T-helper 1 cell treated with Interleukin-12 subunit alpha and Interleukin-12 subunit beta and Interleukin-4 antibody, amounts not matched to agents 30 ng/mL and 1 ng/mL, for 36 hours (primary cell): ENCODE measurements at regions not wholly inside any gene's neighbourhood (a gene's known extent, or its start where the extent isn't known, plus 50 kb on each side); places are given as distances from the start of the nearest gene placed in this dataset.
"Not testable (repeated sequence)": the region's sequence is repeated elsewhere in the genome, so short reads cannot be mapped to it uniquely, and the experiment has no call there.

Experiments
- intact Hi-C: fragments of 100-400 bp; cut with micrococcal nuclease; formaldehyde crosslinking; loops from one replicate; pipeline ENCODE4 v1.15.1; 2024

DNA sequence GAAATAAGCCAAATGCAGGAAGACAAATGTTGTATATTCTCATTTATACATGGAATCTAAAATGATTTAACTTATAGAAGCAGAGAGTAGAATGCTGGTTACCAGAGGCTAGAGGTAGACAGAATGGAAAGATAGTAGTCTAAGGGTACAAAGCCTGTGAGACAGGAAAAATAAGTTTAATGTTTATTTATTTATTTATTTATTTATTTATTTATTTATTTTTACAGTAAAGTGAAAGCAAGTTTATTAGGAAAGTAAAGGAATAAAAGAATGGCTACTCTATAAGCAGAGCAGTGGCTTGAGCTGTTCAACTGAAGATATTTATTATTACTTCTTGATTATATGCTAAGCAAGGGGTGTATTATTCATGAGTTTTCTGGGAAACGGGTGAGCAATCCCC, 203.2 kb downstream of the LAS1L start:
- intact Hi-C loops = no loop called here

DNA sequence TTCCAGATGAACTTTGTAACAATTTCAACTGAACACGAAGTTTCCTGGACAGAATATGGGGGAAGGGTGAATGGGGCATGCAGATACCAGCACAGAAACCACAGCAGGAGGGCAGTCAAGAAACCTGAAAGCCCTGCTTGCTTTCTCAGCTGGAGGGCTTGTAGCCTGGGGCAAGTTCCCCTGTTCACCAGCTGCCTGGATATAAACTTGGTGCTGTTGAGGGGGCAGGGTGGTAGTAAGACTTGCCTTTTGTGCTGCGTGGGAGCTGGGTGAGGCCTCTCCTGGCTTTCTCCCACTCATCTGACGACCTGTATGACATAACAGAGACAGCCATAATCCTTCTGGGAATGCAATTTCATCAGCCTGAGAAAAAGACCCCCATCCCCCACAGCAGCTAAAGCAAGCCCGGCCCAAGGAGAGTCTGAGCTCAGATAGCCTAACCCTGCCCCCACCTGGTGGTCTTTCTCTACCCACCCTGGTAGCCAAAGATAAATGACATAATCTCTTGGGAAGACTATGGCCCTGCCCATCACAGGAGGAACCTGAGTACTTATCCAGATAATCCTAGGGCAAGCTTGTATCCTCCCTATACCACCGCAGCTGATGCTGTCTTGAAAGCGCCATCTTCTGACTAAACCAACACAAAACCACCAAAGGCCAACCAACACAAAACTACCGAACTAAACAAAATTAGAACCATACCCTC, 234.3 kb downstream of the LAS1L start:
- intact Hi-C loops = no loop called here

DNA sequence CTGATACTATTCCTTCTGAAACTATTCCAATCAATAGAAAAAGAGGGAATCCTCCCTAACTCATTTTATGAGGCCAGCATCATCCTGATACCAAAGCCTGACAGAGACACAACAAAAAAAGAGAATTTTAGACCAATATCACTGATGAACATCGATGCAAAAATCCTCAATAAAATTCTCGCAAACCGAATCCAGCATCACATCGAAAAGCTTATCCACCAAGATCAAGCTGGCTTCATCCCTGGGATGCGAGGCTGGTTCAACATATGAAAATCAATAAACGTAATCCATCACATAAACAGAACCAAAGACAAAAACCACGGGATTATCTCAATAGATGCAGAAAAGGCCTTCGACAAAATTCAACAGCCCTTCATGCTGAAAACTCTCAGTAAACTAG, 251.7 kb downstream of the LAS1L start:
- intact Hi-C loops = not testable (repeated sequence)

DNA sequence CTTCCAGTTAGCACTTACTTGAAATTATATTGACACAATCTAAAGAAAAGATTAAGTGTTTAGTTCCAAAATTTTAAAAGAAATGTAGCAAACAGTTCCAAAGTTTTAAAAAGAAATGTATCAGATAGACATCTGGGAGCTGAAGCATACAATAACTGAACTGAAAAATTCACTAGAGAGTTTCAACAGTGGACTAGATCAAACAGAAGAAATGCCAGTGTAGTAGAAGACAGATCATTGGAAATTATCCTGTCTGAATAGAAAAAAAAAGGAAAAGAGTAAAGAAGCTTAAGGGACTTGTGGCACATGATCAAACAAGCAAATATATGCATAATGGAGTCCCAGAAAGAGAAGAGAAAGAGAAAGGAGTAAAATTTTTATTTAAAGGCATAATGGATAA, 261.4 kb downstream of the LAS1L start:
- intact Hi-C loops = no loop called here

DNA sequence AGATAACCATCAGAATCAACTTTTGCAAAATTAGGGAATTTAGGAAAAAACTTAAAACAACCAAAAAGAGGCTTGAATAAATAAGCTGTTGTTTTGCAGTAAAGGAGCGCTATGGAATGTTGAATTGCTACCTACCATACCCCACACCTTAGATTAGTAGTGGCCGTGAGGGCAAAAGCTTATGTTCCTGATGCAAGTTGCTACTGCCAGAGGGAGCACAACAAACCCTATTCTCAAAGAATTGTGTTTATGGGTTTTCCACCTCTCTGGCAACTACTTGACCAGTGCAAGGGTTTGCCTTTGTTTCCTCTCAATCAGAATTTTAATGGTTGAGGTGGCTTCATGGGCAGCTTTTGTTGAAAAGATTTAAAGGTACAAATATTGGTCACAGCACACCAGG, 268.1 kb downstream of the LAS1L start:
- intact Hi-C loops = no loop called here

DNA sequence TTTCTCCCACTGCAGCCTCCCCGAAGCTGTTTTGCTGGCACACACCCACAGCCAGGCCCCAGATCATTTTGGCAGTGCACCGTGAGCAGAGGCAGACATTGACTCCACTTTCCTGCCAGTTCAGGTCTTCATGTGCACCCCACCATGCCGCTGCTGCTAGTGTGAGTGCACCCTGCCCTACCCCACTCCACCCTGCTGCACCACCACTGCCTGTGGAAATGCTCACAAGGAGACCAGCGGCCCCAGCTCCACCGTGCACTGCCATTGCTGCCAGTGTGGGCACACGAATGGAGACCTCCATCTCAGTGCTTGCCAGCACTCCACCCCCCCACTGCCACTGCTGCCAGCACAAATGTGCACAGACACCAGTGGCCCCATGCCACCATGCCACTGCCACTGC, 277.6 kb upstream of the ZC4H2 start:
- intact Hi-C loops = no loop called here

DNA sequence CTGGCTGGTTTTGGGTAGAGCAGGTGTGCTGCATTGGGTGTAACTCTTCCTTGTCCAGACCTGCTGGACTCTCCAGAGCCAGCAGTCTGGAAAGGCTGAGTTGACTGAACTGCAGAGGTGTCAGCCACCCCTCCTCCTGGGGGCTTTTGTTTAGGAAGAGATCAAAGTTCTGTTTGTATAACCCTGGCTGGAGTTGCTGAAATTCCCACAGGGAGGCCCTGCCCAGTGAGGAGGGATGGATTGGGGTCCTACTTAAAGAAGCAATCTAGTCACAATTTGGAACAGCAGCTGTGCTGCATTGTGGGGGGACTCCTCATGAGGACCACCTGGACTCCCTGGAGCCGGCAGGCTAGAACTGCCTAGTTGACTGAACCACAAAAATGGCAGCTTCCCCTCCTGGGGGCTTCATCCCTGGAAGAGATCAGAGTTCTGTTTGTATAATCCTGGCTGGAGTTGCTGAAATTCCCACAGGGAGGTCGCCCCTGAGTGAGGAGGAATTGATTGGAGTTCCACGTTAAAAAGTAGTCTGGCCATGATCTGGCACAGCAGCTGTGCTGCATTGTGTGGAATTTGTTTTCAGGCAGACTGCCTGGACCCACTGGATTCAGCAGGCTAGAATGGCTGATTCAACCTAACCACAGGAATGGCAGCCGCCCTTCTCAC, 264.9 kb upstream of the ZC4H2 start:
- intact Hi-C loops = no loop called here

DNA sequence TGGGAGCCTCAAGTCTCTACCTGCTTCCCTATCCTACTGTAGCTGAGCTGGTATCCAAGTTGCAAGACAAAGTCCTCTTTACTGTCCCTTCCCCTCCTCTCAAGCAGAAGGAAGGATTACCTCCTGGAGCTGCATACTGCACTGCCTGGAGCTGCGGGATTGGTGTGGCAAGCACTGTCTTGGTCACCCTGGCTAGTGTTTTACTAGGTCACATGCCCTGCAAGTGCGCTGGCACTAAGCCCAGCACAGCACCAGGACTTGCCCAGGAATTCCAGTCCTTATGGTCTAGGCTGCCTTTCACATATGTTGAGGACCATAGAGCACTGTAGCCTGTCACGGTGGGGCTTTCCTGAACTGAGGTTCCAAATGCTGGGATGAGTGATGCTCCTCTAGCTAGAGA, 227.3 kb upstream of the ZC4H2 start:
- intact Hi-C loops = no loop called here

DNA sequence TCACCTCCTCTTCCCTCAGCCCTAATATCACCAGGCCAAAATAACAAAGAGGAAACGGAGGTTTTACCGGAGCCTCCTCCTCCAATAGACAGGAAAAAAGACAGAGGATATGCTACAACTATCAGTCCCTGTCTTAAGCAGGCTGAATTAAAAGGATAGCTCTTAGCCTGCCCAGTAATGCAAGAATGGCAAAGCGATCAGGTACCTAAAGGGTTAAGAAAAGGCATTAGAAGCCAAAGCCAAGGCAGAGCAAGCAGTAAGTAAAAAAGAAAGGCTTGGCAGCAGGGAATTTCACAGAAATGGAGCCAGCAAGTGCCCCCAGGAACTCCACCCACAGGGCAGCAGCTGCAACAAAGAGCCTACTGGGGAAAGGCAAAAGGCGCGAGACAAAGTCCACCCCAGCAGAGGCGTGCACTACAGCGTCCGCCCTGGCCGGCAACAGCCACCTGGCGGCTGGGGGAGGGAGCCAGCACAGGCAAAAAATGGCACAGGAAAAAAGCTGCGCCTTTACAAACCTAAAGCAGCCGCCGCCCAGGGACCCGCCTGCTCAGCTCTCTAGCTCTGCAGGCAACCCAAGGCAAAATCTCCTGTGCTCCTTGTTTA, 220.6 kb upstream of the ZC4H2 start:
- intact Hi-C loops = no loop called here

DNA sequence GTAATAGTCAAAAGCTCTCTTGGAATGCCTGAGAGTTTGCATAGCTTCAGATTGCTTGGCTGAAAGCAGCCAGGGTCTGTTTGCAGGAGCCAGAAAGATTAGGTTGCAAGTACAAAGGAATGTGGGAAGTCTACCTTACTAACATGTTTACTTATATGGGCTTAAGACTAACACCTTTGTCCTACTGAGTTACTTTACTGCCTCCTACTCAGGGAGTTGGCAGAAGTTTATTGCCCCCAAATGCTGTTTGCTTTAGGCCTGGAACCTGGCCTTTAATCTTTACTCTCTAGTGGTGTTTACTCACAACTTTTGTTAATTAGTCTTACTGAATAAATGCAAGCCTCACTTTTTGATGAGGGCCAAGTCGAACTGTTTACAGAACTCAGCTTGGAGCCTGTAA, 219.4 kb upstream of the ZC4H2 start:
- intact Hi-C loops = no loop called here

DNA sequence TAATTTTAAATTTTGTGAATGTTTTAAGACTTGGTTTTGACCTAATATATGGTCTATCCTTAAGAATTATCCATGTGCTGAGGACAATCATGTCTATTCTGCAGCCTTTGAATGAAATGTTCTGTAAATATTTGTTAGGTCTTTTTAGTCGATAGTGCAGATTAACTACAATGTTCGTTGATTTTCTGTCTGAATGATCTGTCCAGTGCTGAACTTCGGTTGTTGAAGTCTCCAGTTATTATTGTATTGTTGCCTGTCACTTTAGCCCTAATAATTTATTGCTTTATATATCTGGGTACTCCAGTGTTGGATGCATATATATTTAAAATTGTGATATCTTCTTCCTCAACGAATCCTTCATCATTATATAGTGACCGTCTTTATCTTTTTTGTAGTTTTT, 218.3 kb upstream of the ZC4H2 start:
- intact Hi-C loops = no loop called here

DNA sequence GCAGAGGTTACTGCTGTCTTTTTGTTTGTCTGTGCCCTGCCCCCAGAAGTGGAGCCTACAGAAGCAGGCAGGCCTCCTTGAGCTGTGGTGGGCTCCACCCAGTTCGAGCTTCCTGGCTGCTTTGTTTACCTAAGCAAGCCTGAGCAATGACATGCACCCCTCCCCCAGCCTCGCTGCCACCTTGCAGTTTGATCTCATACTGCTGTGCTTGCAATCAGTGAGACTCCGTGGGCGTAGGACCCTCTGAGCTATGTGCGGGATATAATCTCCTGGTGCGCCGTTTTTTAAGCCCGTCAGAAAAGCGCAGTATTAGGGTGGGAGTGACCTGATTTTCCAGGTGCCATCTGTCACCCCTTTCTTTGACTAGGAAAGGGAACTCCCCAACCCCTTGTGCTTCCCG, 187.1 kb upstream of the ZC4H2 start:
- intact Hi-C loops = not testable (repeated sequence)

DNA sequence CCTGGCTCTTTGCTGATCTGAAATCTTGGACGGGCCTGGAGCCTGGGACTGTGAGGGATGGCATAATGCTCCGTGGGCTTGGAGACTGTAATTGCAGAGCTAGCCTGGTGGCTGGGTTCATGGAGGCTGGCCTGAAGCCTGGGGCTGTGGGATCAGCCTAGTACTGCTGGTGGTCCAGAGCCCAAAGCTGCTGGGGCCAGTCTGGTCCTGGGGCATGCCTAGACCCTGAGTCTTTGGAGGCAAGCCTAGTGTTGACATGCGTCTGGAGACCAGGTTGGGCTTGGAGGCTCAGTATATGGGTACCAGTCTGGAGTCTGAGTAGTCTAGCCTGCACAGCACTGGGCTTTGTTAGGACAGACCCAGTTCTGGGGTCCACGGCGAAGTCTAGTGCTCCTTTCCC, 172.0 kb upstream of the ZC4H2 start:
- intact Hi-C loops = no loop called here

DNA sequence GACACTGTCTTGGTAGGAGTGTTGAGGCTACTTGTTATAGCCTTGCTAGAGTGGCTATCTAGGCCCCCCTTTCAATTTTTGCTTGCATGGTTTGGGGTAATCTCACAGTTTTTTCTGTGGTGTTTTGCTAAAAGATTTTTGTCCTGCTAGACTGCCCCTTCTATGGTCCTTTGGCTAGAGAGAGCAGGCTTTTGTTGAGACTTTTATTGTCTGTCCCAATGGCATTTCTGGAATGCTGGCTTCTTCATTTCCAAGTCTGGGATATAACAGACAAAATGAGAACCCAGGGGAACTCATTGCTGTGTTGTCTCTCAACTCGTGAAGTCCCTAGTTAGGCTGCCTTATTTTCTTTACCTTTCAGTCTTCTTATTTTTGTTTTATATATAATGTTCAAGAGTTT, 160.2 kb upstream of the ZC4H2 start:
- intact Hi-C loops = no loop called here

DNA sequence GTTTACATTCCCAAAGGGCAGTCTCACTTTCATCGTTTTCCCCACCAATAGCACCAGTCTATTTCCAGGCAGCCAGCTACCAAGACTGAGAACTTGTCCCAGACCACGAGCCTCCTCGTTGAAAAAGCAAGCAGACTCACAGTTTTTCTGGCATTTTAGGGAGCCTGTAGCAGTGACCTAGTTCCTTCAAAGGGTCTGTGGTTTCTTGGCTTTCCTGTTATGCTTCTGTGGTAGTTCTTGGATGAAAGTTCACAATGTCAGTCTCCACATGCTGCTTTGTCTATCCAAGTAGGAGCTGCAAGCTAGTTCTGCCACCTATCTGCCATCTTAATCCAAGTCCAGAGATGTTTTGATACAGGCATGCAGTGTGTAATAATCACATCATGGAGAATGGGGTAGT, 151.6 kb upstream of the ZC4H2 start:
- intact Hi-C loops = no loop called here

DNA sequence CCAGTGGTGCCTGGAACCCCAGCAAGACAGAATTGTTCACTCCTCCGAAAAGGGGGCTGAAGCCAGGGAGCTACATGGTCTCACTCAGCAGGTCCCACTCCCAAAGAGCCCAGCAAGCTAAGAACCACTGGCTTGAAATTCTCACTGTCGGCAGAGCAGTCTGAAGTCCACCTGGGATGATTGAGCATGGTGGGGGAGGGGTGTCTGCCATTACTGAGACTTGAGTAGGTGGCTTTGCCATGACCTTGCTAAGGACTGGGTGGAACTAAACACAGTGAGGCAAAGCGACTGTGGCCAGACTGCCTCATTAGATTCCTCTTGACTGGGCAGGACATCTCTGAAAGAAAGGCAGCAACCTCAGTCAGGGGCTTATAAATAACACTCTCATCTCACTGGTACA, 122.6 kb upstream of the ZC4H2 start:
- intact Hi-C loops = no loop called here

DNA sequence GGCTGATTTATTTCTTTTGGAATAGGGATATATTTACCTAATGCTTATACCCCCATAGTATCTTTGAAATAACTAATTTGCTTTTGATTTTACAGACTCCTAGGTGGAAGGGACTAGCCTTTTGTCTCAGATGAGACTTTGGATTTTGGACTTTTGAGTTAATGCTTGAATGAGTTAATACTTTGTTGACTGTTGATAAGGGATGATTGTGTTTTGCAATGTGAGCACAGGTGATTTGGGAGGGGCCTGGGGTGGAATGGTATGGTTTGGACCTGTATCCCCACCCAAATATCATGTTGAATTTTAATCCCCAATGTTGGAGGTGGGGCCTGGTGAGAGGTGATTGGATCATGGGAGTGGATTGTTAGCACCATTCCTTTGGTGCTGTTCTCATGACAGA, 117.4 kb upstream of the ZC4H2 start:
- intact Hi-C loops = no loop called here

DNA sequence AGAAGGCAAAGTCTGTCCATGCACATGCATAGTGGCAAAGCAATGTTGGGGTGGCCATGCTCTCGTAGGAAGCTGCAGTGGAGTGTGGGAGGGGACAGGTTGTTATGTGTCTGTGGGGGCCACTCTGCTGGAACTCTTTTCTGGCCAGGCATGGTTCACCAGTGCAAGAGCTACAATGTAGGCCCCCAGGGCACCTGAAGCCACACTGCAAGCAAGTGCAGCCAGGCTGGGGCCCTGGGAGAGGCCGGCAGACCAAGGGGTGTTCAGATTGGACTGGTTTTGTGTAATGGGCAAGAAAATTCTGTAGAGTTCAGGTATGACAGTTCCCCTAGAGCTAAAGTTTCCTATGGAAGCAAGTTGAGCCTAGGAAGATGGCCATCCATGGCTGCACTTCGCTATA, 97.0 kb upstream of the ZC4H2 start:
- intact Hi-C loops = no loop called here

DNA sequence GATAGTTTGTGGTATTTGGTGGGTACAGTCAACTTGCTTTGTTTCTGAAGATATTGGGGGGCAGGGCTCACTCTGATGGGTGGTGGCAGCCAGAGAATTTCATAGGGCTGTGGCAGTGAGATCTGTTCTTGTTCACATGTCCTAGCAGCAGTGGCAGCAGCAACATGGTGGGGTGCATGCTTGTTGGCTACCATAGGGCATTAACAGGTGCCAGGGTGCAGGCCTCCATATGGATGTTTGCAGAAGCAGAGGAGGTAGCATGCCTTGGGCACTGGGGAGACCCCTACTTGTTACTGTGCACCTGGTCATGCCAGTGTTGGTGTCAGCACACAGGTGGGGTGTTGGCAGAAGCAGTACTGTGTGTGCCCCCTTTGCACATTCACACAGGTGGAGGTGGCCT, 96.3 kb upstream of the ZC4H2 start:
- intact Hi-C loops = no loop called here

DNA sequence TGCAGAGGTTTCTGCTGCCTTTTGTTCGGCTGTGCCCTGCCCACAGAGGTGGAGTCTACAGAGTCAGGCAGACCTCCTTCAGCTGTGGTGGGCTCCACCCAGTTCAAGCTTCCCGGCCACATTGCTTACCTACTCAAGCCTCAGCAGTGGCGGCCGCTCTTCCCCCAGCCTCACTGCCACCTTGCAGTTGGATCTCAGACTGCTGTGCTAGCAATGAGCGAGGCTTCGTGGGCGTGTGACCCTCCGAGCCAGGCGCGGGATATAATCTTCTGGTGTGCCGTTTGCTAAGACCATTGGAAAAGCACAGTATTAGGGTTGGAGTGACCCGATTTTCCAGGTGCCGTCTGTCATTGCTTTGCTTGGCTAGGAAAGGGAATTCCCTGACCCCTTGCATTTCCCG, 82.4 kb upstream of the ZC4H2 start:
- intact Hi-C loops = not testable (repeated sequence)

DNA sequence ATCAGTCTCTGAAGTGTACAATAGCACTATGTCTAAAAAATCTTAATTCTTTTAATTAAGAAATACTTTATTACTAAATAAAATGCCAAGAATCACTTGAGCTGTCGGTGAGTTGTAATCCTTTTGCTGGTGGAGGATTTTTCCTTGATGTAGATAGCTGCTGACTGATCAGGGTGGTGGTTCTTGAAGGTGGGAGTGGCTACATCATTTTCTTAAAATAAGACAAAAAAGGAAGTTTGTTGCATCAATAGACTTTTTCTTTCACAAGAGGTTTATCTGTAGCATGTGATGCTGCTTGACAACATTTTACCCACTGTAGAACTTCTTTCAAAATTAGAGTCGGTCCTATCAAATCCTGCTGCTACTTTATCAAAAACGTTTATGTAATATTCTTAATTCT, 68.8 kb upstream of the ZC4H2 start:
- intact Hi-C loops = no loop called here

DNA sequence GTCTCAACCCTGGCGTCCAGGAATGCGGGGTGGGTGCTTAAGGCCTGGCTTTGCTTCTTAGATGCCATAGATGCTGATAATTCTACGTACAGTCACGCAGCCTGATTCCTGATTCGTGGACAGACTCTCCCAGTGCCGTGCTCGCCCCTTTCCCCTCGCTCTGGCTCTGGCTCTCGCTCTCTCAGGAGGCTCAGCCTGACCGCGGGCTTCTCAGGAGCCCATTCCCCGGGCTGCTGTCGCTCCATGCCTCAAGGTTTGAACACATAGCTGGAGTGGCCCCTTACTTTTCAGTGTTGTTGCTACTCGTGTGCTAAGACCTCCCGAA, 59.2 kb upstream of the ZC4H2 start:
- intact Hi-C loops = loop anchor here (1.0 to 10.0 kb wide), 8 partner anchors 141 to 1681 kb away; partner anchors contain the start of genes MSN, MTMR8 and SPIN4
